Right atrium auricular region (tissue), 2 donors: ENCODE measurements at regions not wholly inside any gene's neighbourhood (a gene's known extent, or its start where the extent isn't known, plus 50 kb on each side); places are given as distances from the start of the nearest gene placed in this dataset.

ENCODE experiments used
- DNase-seq: peaks from one replicate; pipeline ENCODE4 v3.0.0-alpha.2; 2019; ENCODE audit warnings: low spot score
- H3K27ac ChIP-seq, 2 donors: fragments of 200-600 bp; sonication (generic); 1 replicate in 1 of 2; 2 replicates in 1 of 2; pipeline ENCODE4 v1.5.1; 2016 to 2019
- H3K27me3 ChIP-seq, 2 donors: fragments of 200-600 bp; sonication (generic); one replicate each; pipeline versions ENCODE4 v1.5.1 to v1.6.0; 2017 to 2019
- H3K36me3 ChIP-seq: fragments of 200-600 bp; sonication (generic); one replicate; pipeline ENCODE4 v1.5.1; 2016
- H3K4me1 ChIP-seq, 2 donors: fragments of 200-600 bp; sonication (generic); one replicate each; pipeline versions ENCODE4 v1.5.1 to v1.6.0; 2017 to 2019
- H3K4me3 ChIP-seq, 2 donors: fragments of 200-600 bp; sonication (generic); 1 replicate in 1 of 2; 2 replicates in 1 of 2; pipeline ENCODE4 v1.5.1; 2017 to 2019; ENCODE audit warnings: mild to moderate bottlenecking in 1 of 2, moderate library complexity in 1 of 2
- H3K9me3 ChIP-seq, 2 donors: fragments of 200-600 bp; sonication (generic); one replicate each; pipeline ENCODE4 v1.5.1; 2019
- TF ChIP-seq, protein P1 (sequence below), 2 donors: fragments of 200-600 bp; sonication (generic); IDR thresholded peaks; one replicate each; pipeline ENCODE4 v1.5.1; 2019; ENCODE audit warnings: antibody characterized with exemption in 2 of 2

DNA sequence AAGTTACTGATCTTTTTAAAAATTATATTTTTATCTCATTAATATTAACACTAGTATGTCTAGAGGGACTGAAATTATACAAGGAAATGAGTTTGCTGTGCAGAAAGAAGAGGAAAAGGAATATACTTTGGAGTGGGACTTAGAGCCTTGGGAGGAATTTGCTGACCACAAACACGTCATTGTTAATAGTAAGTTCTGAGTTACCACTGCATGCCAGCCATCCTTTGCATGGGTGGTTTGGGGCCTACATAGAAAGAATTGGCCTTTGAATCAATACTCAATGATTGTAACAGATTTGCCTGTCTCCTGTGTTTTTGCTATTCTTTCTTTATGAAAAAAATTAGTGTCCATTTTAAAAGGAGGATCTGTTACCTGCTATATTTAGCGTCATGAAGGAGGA is 232.6 kb upstream of the TNC start:
- H3K9me3 ChIP-seq: no peaks in the 10 kb centered on the region
- H3K27me3 ChIP-seq: no peaks in the 10 kb centered on the region
- H3K4me1 ChIP-seq: no peaks in the 10 kb centered on the region
- DNase-seq: no peak
- no peak overlapping the region for H3K4me3 ChIP-seq
- TF ChIP-seq, protein P1, sequence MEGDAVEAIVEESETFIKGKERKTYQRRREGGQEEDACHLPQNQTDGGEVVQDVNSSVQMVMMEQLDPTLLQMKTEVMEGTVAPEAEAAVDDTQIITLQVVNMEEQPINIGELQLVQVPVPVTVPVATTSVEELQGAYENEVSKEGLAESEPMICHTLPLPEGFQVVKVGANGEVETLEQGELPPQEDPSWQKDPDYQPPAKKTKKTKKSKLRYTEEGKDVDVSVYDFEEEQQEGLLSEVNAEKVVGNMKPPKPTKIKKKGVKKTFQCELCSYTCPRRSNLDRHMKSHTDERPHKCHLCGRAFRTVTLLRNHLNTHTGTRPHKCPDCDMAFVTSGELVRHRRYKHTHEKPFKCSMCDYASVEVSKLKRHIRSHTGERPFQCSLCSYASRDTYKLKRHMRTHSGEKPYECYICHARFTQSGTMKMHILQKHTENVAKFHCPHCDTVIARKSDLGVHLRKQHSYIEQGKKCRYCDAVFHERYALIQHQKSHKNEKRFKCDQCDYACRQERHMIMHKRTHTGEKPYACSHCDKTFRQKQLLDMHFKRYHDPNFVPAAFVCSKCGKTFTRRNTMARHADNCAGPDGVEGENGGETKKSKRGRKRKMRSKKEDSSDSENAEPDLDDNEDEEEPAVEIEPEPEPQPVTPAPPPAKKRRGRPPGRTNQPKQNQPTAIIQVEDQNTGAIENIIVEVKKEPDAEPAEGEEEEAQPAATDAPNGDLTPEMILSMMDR (IDR thresholded peaks at IDR 0.05): no peak
- H3K36me3 ChIP-seq: no peaks in the 10 kb centered on the region
- no peak overlapping the region for H3K27ac ChIP-seq

DNA sequence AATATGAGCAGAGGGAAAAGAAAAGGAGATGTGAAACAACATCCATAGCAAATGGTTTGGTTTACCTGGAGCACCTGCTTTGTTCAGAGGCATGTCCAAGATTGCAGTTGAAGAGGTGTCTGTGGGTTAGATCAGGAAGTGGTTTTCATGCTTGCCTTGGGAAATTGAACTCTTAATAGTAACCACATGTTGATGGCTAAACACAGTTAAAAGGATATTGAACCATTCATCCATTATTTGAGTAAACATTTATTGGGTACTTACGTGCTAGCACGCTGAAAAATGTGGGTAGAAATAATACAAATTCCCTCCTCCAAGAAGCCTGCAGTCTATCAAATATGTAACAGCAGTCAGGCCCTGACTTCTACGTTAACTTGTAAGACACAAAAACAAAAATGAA is 235.7 kb upstream of the TNC start:
- TF ChIP-seq, protein P1 (IDR thresholded peaks at IDR 0.05): no peak
- no peak overlapping the region for H3K4me3 ChIP-seq
- H3K27ac ChIP-seq: no peak overlapping the region
- no peaks in the 10 kb centered on the region for H3K36me3 ChIP-seq
- no peak for DNase-seq
- no peaks in the 10 kb centered on the region for H3K9me3 ChIP-seq
- no peaks in the 10 kb centered on the region for H3K4me1 ChIP-seq
- no peaks in the 10 kb centered on the region for H3K27me3 ChIP-seq

DNA sequence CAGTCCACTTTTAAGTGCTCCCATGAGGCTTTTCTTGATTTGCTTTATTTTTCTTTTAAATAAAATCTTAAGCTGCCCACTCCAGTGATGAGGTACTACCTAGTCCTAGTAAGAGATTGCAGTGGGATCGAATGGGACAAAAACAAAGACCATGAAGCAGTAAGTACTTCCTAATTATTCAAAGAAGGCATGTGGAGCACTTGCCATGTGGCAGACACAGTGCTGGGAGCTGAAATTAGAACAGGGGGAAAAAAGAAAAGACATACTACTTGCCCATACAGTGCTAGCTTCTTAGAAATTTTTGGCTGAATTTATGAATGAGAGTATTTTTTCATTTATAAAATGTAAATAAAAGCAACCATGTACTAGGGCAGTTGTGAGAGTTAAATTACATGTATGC is 239.9 kb upstream of the TNC start:
- no peak overlapping the region for H3K4me3 ChIP-seq
- H3K27me3 ChIP-seq: no peaks in the 10 kb centered on the region
- TF ChIP-seq, protein P1 (IDR thresholded peaks at IDR 0.05): no peak
- no peak for DNase-seq
- H3K36me3 ChIP-seq: no peaks in the 10 kb centered on the region
- H3K4me1 ChIP-seq: no peaks in the 10 kb centered on the region
- H3K27ac ChIP-seq: no peak overlapping the region
- no peaks in the 10 kb centered on the region for H3K9me3 ChIP-seq

DNA sequence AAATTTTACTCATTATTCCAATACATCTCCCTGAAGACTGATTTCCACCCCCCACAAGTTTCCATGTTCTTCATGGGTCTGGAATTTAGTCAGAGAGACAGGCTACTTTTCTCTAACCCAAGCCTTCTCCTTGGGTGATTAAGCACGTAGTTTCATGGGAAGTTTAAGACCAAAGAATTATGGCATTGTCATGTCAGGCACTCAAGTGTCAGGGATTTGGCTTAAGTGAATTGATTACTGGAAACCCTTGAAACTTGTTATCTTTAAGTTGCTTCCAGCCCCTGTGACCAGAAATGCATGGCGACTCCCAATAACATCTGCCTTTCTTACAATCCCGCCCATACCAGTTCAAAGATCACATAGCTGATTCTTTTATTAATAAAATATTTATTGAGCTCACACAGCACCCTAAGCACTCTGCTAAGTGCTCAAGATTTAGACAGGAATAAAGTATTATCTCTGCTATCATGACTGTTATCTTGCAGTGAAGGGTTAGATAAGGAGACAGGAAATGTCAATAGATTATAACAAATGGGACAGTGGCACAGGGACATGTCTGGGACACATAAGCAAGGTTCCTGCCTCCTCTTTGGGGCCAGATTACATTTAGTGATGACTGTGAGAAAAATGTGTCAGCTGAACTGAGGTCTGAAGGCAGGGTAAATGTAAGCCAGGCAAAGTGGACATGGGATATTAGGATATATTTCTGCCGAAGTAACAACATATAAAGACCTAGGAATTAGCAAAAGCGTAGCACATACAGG is 241.2 kb upstream of the TNC start:
- no peaks in the 10 kb centered on the region for H3K9me3 ChIP-seq

DNA sequence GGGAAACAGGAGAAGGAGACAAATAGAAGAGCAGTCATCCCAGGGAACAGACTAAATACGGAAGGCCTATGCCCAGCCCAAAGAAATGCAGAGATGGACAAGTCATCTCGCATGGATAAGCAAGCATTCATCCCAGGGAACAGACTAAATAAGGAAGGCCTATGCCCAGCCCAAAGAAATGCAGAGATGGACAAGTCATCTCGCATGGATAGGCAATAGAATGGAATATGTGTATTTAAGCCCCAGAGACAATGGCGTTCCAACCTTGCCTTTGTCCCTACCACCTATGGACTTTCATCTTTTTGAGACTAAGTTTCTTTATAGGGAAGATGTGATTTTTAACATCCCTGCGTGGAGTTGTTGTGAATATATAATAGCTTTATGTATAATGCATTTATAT is 242.2 kb upstream of the TNC start:
- no peaks in the 10 kb centered on the region for H3K9me3 ChIP-seq
- DNase-seq: no peak
- H3K36me3 ChIP-seq: no peaks in the 10 kb centered on the region
- no peaks in the 10 kb centered on the region for H3K4me1 ChIP-seq
- TF ChIP-seq, protein P1 (IDR thresholded peaks at IDR 0.05): no peak
- no peak overlapping the region for H3K4me3 ChIP-seq
- H3K27ac ChIP-seq: no peak overlapping the region
- H3K27me3 ChIP-seq: no peaks in the 10 kb centered on the region

More for the DNA sequence above, 241.2 kb upstream of the TNC start:
- Histone ChIP-seq H3K36me3 (no peaks in the 10 kb centered on the region), H3K4me3 (no peak overlapping the region), H3K4me1 (no peaks in the 10 kb centered on the region), H3K27me3 (no peaks in the 10 kb centered on the region), H3K27ac (no peak overlapping the region)
- DNase-seq: no peak
- TF ChIP-seq, protein P1 (IDR thresholded peaks at IDR 0.05): no peak

GRCh38 chr9:115362101-115362500 is 244.1 kb upstream of the TNC start:
- H3K4me1 ChIP-seq: no peaks in the 10 kb centered on the region
- no peaks in the 10 kb centered on the region for H3K36me3 ChIP-seq
- DNase-seq: no peak
- H3K27ac ChIP-seq: no peak overlapping the region
- H3K27me3 ChIP-seq: no peaks in the 10 kb centered on the region
- TF ChIP-seq, protein P1 (IDR thresholded peaks at IDR 0.05): no peak
- no peak overlapping the region for H3K4me3 ChIP-seq
- no peaks in the 10 kb centered on the region for H3K9me3 ChIP-seq
